ENCODE measurements at regions not wholly inside any gene's neighbourhood (a gene's known extent, or its start where the extent isn't known, plus 50 kb on each side); places are given as distances from the start of the nearest gene placed in this dataset.

DNA sequence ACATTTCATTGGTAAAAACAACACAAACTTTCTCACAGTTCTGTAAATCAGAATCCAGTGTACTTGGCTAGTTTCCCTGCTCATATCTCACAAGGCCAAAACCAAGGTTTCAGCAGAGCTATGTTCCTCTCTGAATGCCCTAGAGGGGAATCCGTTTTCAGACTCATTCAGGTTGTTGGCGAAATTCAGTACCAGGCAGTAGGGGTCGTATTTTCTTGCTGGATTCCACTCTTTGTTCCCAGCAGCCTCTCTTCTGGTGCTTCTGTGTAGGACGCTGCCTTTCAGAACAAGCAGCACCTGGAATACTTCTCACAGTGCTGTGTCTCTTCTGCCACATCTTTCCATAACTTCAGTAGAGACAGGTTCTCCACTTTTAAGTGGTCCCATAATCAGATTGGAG, 351.9 kb downstream of the PCDH18 start:
- TF ChIP-seq, protein P1, sequence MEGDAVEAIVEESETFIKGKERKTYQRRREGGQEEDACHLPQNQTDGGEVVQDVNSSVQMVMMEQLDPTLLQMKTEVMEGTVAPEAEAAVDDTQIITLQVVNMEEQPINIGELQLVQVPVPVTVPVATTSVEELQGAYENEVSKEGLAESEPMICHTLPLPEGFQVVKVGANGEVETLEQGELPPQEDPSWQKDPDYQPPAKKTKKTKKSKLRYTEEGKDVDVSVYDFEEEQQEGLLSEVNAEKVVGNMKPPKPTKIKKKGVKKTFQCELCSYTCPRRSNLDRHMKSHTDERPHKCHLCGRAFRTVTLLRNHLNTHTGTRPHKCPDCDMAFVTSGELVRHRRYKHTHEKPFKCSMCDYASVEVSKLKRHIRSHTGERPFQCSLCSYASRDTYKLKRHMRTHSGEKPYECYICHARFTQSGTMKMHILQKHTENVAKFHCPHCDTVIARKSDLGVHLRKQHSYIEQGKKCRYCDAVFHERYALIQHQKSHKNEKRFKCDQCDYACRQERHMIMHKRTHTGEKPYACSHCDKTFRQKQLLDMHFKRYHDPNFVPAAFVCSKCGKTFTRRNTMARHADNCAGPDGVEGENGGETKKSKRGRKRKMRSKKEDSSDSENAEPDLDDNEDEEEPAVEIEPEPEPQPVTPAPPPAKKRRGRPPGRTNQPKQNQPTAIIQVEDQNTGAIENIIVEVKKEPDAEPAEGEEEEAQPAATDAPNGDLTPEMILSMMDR (IDR thresholded peaks at IDR 0.05): no peak
- TF ChIP-seq POLR2A (IDR thresholded peaks at IDR 0.05) (no peak), EP300 (IDR thresholded peaks at IDR 0.05) (no peak), POLR2AphosphoS5 (IDR thresholded peaks at IDR 0.05) (no peak)
- intact Hi-C loops (cut with DNase I): no loop called here
- Histone ChIP-seq H3K27me3 (no peaks in the 10 kb centered on the region), H3K4me3 (no peak overlapping the region), H3K36me3 (no peaks in the 10 kb centered on the region), H3K4me1 (no peaks in the 10 kb centered on the region), H3K9me3 (no peaks in the 10 kb centered on the region), H3K27ac (no peak overlapping the region)
- DNase-seq: no peak
- WGBS, 2 donors: 38 to 53% methylated on average over 4 of the region's 4 CpGs

DNA sequence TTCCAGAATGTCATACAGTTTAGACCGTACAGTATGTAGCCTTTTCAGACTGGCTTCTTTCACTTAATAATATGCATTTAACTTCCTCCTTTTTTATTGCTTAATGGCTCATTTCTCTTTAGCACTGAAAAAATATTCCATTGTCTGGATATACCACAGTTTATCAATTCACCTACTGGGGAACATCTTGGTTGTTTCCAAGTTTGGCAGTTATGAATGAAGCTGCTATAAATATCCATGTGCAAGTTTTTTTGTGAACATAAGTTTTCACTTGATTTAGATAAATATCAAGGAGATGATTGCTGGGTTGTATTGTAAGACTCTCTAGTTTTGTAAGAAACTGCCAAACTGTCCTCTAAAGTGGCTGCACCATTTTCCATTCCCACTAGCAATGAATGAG, 375.5 kb downstream of the PCDH18 start:
- no peaks in the 10 kb centered on the region for H3K4me1 ChIP-seq
- DNase-seq: no peak
- H3K27me3 ChIP-seq: no peaks in the 10 kb centered on the region
- H3K36me3 ChIP-seq: no peaks in the 10 kb centered on the region
- no peaks in the 10 kb centered on the region for H3K9me3 ChIP-seq
- WGBS, 2 donors: 25 to 67% methylated on average over 1 of the region's 1 CpG
- no peak for TF ChIP-seq POLR2A (IDR thresholded peaks at IDR 0.05)
- TF ChIP-seq POLR2AphosphoS5 (IDR thresholded peaks at IDR 0.05): no peak
- TF ChIP-seq, protein P1 (IDR thresholded peaks at IDR 0.05): no peak
- TF ChIP-seq EP300 (IDR thresholded peaks at IDR 0.05): no peak
- no peak overlapping the region for H3K27ac ChIP-seq
- intact Hi-C loops (cut with DNase I): no loop called here
- no peak overlapping the region for H3K4me3 ChIP-seq

DNA sequence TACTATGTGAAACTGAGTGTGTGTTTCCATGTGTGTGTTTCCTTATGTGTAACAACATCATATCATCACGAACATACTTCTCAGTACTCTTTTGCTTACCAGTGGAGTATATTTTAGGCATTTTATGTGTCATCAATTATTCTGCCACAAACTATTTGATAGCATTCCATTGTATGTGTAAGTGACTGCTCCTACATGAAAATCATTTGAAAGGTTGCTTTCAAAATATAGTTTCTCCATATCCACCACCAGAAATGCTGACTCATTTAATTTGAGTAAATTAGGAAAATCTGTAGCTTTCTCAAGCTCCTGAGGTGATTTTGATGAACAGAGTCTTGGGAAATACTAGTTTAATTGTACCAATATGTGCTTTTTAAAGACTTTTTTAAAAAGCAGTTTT, 376.2 kb downstream of the PCDH18 start:
- Histone ChIP-seq H3K36me3 (no peaks in the 10 kb centered on the region), H3K4me1 (no peaks in the 10 kb centered on the region), H3K4me3 (no peak overlapping the region), H3K27ac (no peak overlapping the region), H3K9me3 (no peaks in the 10 kb centered on the region), H3K27me3 (no peaks in the 10 kb centered on the region)
- 75 to 91% methylated on average over 1 of the region's 1 CpG for WGBS, 2 donors
- no peak for TF ChIP-seq POLR2AphosphoS5 (IDR thresholded peaks at IDR 0.05)
- no peak for TF ChIP-seq POLR2A (IDR thresholded peaks at IDR 0.05)
- TF ChIP-seq EP300 (IDR thresholded peaks at IDR 0.05): no peak
- TF ChIP-seq, protein P1 (IDR thresholded peaks at IDR 0.05): no peak
- no peak for DNase-seq
- intact Hi-C loops (cut with DNase I): no loop called here

DNA sequence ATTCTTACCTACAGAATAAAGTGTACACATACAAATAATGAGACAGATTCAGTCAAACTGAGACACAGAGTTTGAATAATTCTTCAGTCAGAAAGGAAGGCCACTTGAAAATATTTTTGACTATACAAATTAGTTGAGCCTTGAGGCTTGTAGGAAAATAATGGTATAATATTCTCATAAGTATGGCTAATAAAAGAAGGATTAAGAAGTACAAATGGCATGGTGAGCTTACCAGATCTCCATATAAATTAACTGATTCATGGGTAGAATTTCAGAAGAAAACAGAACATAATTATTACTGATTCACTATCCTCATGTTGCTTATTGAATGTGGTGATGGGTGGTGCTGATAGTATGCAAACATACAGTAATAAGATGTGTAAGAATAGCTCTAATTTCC, 401.1 kb downstream of the PCDH18 start:
- H3K4me3 ChIP-seq: no peak overlapping the region
- H3K36me3 ChIP-seq: no peaks in the 10 kb centered on the region
- no peak for DNase-seq
- H3K9me3 ChIP-seq: no peaks in the 10 kb centered on the region
- no peaks in the 10 kb centered on the region for H3K4me1 ChIP-seq
- TF ChIP-seq POLR2A (IDR thresholded peaks at IDR 0.05) (no peak), POLR2AphosphoS5 (IDR thresholded peaks at IDR 0.05) (no peak), EP300 (IDR thresholded peaks at IDR 0.05) (no peak)
- TF ChIP-seq, protein P1 (IDR thresholded peaks at IDR 0.05): no peak
- H3K27me3 ChIP-seq: no peaks in the 10 kb centered on the region
- intact Hi-C loops (cut with DNase I): no loop called here
- H3K27ac ChIP-seq: no peak overlapping the region

DNA sequence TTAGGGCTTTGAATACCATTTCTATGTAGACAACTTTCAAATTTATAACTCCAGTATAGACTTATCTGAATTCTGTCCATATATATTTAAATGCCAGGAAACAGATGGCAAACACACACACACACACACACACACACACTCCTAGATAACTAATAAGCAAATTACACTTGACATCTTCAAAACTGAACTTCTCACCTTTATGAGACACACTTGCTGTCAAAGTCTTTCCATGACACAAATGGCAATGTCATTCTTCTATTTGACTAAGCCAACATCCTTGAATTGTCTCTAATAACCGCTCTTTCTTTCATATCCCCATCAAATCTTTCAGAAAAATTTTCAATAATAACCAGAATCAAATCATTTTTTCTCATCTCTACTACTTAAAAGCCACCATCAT, 402.4 kb downstream of the PCDH18 start:
- H3K4me3 ChIP-seq: no peak overlapping the region
- intact Hi-C loops (cut with DNase I): loop anchor here (5.0 kb wide), 2 partner anchors 152 to 1552 kb away; no protein-coding TSS in a partner anchor
- H3K36me3 ChIP-seq: no peaks in the 10 kb centered on the region
- no peaks in the 10 kb centered on the region for H3K9me3 ChIP-seq
- TF ChIP-seq POLR2AphosphoS5 (IDR thresholded peaks at IDR 0.05) (no peak), POLR2A (IDR thresholded peaks at IDR 0.05) (no peak), EP300 (IDR thresholded peaks at IDR 0.05) (no peak)
- TF ChIP-seq, protein P1 (IDR thresholded peaks at IDR 0.05): no peak
- WGBS, 2 donors: 76 to 84% methylated on average over 1 of the region's 1 CpG
- H3K27ac ChIP-seq: no peak overlapping the region
- H3K4me1 ChIP-seq: no peaks in the 10 kb centered on the region
- no peaks in the 10 kb centered on the region for H3K27me3 ChIP-seq
- no peak for DNase-seq
